ENCODE measurements at regions not wholly inside any gene's neighbourhood (a gene's known extent, or its start where the extent isn't known, plus 50 kb on each side); places are given as distances from the start of the nearest gene placed in this dataset.

GRCh38 chr12:81953541-81953940 lies 194.4 kb upstream of the PPFIA2 start:
- BruUV-seq (replicated peaks) = no TSS peak
- CTCF ChIA-PET = no interaction called here

DNA sequence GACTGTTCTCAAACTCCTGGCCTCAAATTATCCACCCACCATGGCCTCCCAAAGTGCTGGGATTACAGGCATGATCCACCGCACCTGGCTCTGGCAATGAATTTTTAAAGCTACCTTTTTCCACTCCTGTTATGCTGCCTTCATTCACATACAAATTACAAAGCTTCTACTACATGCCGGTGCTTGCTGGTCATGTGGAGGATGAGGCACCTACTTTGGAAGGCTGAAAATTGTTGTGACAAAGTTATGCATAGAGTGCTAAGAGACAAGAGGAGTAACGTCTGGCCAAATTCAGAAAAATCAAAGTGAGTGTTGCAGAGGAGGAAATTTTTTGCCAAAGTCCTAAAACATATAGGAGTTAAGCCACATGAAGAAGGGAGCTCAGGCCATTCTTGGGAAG lies 191.7 kb upstream of the PPFIA2 start:
- Histone ChIP-seq H3K36me3 (ENCODE audit: insufficient read depth, low read length, poor library complexity, severe bottlenecking) (no peaks in the 10 kb centered on the region), H3K27me3 (replicated peaks; ENCODE audit: insufficient read depth, low read depth, low read length, poor library complexity) (no peaks in the 10 kb centered on the region), H3K4me3 (ENCODE audit: low read depth, low read length, poor library complexity, severe bottlenecking) (no peak overlapping the region), H3K4me1 (ENCODE audit: insufficient read depth, low read length, poor library complexity, severe bottlenecking) (no peaks in the 10 kb centered on the region), H3K9me3 (ENCODE audit: low read depth, low read length, poor library complexity, severe bottlenecking) (no peaks in the 10 kb centered on the region), H3K27ac (ENCODE audit: low read depth, low read length, poor library complexity, severe bottlenecking) (no peak overlapping the region)
- TF ChIP-seq EZH2 (IDR thresholded peaks at IDR 0.05; ENCODE audit: borderline replicate concordance, low read depth, low read length, poor library complexity, severe bottlenecking) = no peak
- TF ChIP-seq CTCF (conservative IDR thresholded peaks at IDR 0.05; ENCODE audit: low read depth, low read length) = no peak
- ChIA-PET CTCF (no interaction called here), POLR2A (ENCODE audit: low non-redundant PET) (no interaction called here)
- intact Hi-C loops (cut with micrococcal nuclease; ENCODE audit: unreplicated experiment) = no loop called here
- no peak for DNase-seq (ENCODE audit: low spot score)
- no TSS peak for BruUV-seq (replicated peaks)

More at GRCh38 chr12:81953541-81953940, 194.4 kb upstream of the PPFIA2 start:
- Histone ChIP-seq H3K27me3 (replicated peaks; ENCODE audit: insufficient read depth, low read depth, low read length, poor library complexity) (no peaks in the 10 kb centered on the region), H3K27ac (ENCODE audit: low read depth, low read length, poor library complexity, severe bottlenecking) (no peak overlapping the region), H3K36me3 (ENCODE audit: insufficient read depth, low read length, poor library complexity, severe bottlenecking) (no peaks in the 10 kb centered on the region), H3K4me1 (ENCODE audit: insufficient read depth, low read length, poor library complexity, severe bottlenecking) (no peaks in the 10 kb centered on the region), H3K4me3 (ENCODE audit: low read depth, low read length, poor library complexity, severe bottlenecking) (no peak overlapping the region), H3K9me3 (ENCODE audit: low read depth, low read length, poor library complexity, severe bottlenecking) (no peaks in the 10 kb centered on the region)
- POLR2A ChIA-PET (ENCODE audit: low non-redundant PET) = no interaction called here
- TF ChIP-seq CTCF (conservative IDR thresholded peaks at IDR 0.05; ENCODE audit: low read depth, low read length) (no peak), EZH2 (IDR thresholded peaks at IDR 0.05; ENCODE audit: borderline replicate concordance, low read depth, low read length, poor library complexity, severe bottlenecking) (no peak)
- no peak for DNase-seq (ENCODE audit: low spot score)
- intact Hi-C loops (cut with micrococcal nuclease; ENCODE audit: unreplicated experiment) = no loop called here

GRCh38 chr12:81949841-81950308 lies 190.7 kb upstream of the PPFIA2 start:
- Histone ChIP-seq H3K27ac (ENCODE audit: low read depth, low read length, poor library complexity, severe bottlenecking) (no peak overlapping the region), H3K9me3 (ENCODE audit: low read depth, low read length, poor library complexity, severe bottlenecking) (no peaks in the 10 kb centered on the region), H3K4me1 (ENCODE audit: insufficient read depth, low read length, poor library complexity, severe bottlenecking) (no peaks in the 10 kb centered on the region), H3K27me3 (replicated peaks; ENCODE audit: insufficient read depth, low read depth, low read length, poor library complexity) (no peaks in the 10 kb centered on the region), H3K36me3 (ENCODE audit: insufficient read depth, low read length, poor library complexity, severe bottlenecking) (no peaks in the 10 kb centered on the region), H3K4me3 (ENCODE audit: low read depth, low read length, poor library complexity, severe bottlenecking) (no peak overlapping the region)
- ChIA-PET CTCF (no interaction called here), POLR2A (ENCODE audit: low non-redundant PET) (no interaction called here)
- peak; percentile 31 for DNase-seq (ENCODE audit: low spot score)
- TF ChIP-seq CTCF (conservative IDR thresholded peaks at IDR 0.05; ENCODE audit: low read depth, low read length) (no peak), EZH2 (IDR thresholded peaks at IDR 0.05; ENCODE audit: borderline replicate concordance, low read depth, low read length, poor library complexity, severe bottlenecking) (no peak)
- no TSS peak for BruUV-seq (replicated peaks)
- intact Hi-C loops (cut with micrococcal nuclease; ENCODE audit: unreplicated experiment) = no loop called here

All from A673 (cell line).